OCI-LY1 (cell line): ENCODE measurements at regions not wholly inside any gene's neighbourhood (a gene's known extent, or its start where the extent isn't known, plus 50 kb on each side); places are given as distances from the start of the nearest gene placed in this dataset.

Experiments used
- CTCF ChIP-seq: fragments of 200-600 bp; sonication (generic), shearing (Covaris generic); IDR thresholded peaks from 2 replicates; pipeline ENCODE4 v1.5.1; 2017; ENCODE audit warnings: mild to moderate bottlenecking, antibody characterized with exemption, low read length, moderate library complexity, mixed read lengths
- EZH2 ChIP-seq: fragments of 200-600 bp; sonication (generic), shearing (Covaris generic); IDR thresholded peaks from 2 replicates; pipeline ENCODE4 v1.8.0; 2017; ENCODE audit warnings: borderline replicate concordance, mixed run types, mild to moderate bottlenecking, antibody characterized with exemption, low read length, moderate library complexity, mixed read lengths

GRCh38 chr2:121849236-121849635, 93.8 kb downstream of the TSN start:
- no peak for TF ChIP-seq CTCF
- TF ChIP-seq EZH2 = no peak
